ENCODE measurements at regions not wholly inside any gene's neighbourhood (a gene's known extent, or its start where the extent isn't known, plus 50 kb on each side); places are given as distances from the start of the nearest gene placed in this dataset.
"Not testable (repeated sequence)": the region's sequence is repeated elsewhere in the genome, so short reads cannot be mapped to it uniquely, and the experiment has no call there.

GRCh38 chr9:63776220-63776619 is 1508.8 kb downstream of the FOXD4L5 start:
- H3K9ac ChIP-seq (ENCODE audit: low read length); H3K4me2 ChIP-seq (replicated peaks; ENCODE audit: low read depth, low read length, poor library complexity, severe bottlenecking); CTCF ChIA-PET; ATAC-seq (ENCODE audit: low read depth); H3K4me1 Mint-ChIP-seq; intact Hi-C loops (cut with micrococcal nuclease); H3K27me3 Mint-ChIP-seq; H3K36me3 ChIP-seq (replicated peaks in 1 of 2; ENCODE audit: control extremely low read depth in 1 of 2, control insufficient read depth in 1 of 2, extremely low read depth in 1 of 2, insufficient read depth in 2 of 2, low read length in 1 of 2); POLR2A ChIA-PET; H4K20me1 ChIP-seq (ENCODE audit: control insufficient read depth, insufficient read depth, low read length, poor library complexity, severe bottlenecking); H3K9me3 ChIP-seq (ENCODE audit: control extremely low read depth in 1 of 3, control insufficient read depth in 2 of 3, insufficient read depth in 1 of 3, low read length in 2 of 3); H2AFZ ChIP-seq (ENCODE audit: insufficient read depth, low read depth, low read length, poor library complexity, severe bottlenecking); H3K4me3 ChIP-seq (ENCODE audit: control extremely low read depth in 1 of 5, extremely low read depth in 1 of 5, insufficient read depth in 1 of 5, low read depth in 2 of 5, low read length in 4 of 5); DNase-seq; H3K27ac ChIP-seq (ENCODE audit: low read length in 2 of 2); H3K4me3 Mint-ChIP-seq; H3K79me2 ChIP-seq (ENCODE audit: control insufficient read depth, insufficient read depth, low read length); H3K4me1 ChIP-seq (ENCODE audit: control insufficient read depth in 2 of 2, insufficient read depth in 2 of 2, low read length in 2 of 2); H3K27me3 ChIP-seq (replicated peaks in 1 of 4; ENCODE audit: control extremely low read depth in 1 of 4, control insufficient read depth in 3 of 4, insufficient read depth in 4 of 4, low read length in 3 of 4); H3K9me3 Mint-ChIP-seq (ENCODE audit: insufficient read depth); H3K27ac Mint-ChIP-seq: not testable (repeated sequence)
- no CpG with 5 or more reads among the region's 7 CpGs for WGBS (ENCODE audit: insufficient coverage)

GRCh38 chr9:63775092-63775426 is 1510.0 kb downstream of the FOXD4L5 start:
- H3K4me1 ChIP-seq (ENCODE audit: control insufficient read depth in 2 of 2, insufficient read depth in 2 of 2, low read length in 2 of 2); H3K9me3 Mint-ChIP-seq (ENCODE audit: insufficient read depth); H3K27ac ChIP-seq (ENCODE audit: low read length in 2 of 2); intact Hi-C loops (cut with micrococcal nuclease); CTCF ChIA-PET; DNase-seq; H3K36me3 ChIP-seq (replicated peaks in 1 of 2; ENCODE audit: control extremely low read depth in 1 of 2, control insufficient read depth in 1 of 2, extremely low read depth in 1 of 2, insufficient read depth in 2 of 2, low read length in 1 of 2); H3K4me3 Mint-ChIP-seq; H2AFZ ChIP-seq (ENCODE audit: insufficient read depth, low read depth, low read length, poor library complexity, severe bottlenecking); H3K27me3 Mint-ChIP-seq; H3K27ac Mint-ChIP-seq; H3K79me2 ChIP-seq (ENCODE audit: control insufficient read depth, insufficient read depth, low read length); H3K9me3 ChIP-seq (ENCODE audit: control extremely low read depth in 1 of 3, control insufficient read depth in 2 of 3, insufficient read depth in 1 of 3, low read length in 2 of 3); H3K4me3 ChIP-seq (ENCODE audit: control extremely low read depth in 1 of 5, extremely low read depth in 1 of 5, insufficient read depth in 1 of 5, low read depth in 2 of 5, low read length in 4 of 5); H4K20me1 ChIP-seq (ENCODE audit: control insufficient read depth, insufficient read depth, low read length, poor library complexity, severe bottlenecking); H3K4me1 Mint-ChIP-seq; H3K4me2 ChIP-seq (replicated peaks; ENCODE audit: low read depth, low read length, poor library complexity, severe bottlenecking); H3K27me3 ChIP-seq (replicated peaks in 1 of 4; ENCODE audit: control extremely low read depth in 1 of 4, control insufficient read depth in 3 of 4, insufficient read depth in 4 of 4, low read length in 3 of 4); POLR2A ChIA-PET; H3K9ac ChIP-seq (ENCODE audit: low read length); ATAC-seq (ENCODE audit: low read depth): not testable (repeated sequence)
- no CpG with 5 or more reads among the region's 14 CpGs for WGBS (ENCODE audit: insufficient coverage)

GRCh38 chr9:63774369-63775091 is 1510.5 kb downstream of the FOXD4L5 start:
- no CpG with 5 or more reads among the region's 15 CpGs for WGBS (ENCODE audit: insufficient coverage)

GRCh38 chr9:63762230-63762629 is 1522.8 kb downstream of the FOXD4L5 start:
- H3K9me3 ChIP-seq (ENCODE audit: control extremely low read depth in 1 of 3, control insufficient read depth in 2 of 3, insufficient read depth in 1 of 3, low read length in 2 of 3); H3K4me3 ChIP-seq (ENCODE audit: control extremely low read depth in 1 of 5, extremely low read depth in 1 of 5, insufficient read depth in 1 of 5, low read depth in 2 of 5, low read length in 4 of 5); H3K4me1 ChIP-seq (ENCODE audit: control insufficient read depth in 2 of 2, insufficient read depth in 2 of 2, low read length in 2 of 2); ATAC-seq (ENCODE audit: low read depth); POLR2A ChIA-PET; H3K4me1 Mint-ChIP-seq; H3K79me2 ChIP-seq (ENCODE audit: control insufficient read depth, insufficient read depth, low read length); H3K27ac ChIP-seq (ENCODE audit: low read length in 2 of 2); CTCF ChIA-PET; H3K4me2 ChIP-seq (replicated peaks; ENCODE audit: low read depth, low read length, poor library complexity, severe bottlenecking); H3K27me3 Mint-ChIP-seq; H3K4me3 Mint-ChIP-seq; intact Hi-C loops (cut with micrococcal nuclease); H3K27me3 ChIP-seq (replicated peaks in 1 of 4; ENCODE audit: control extremely low read depth in 1 of 4, control insufficient read depth in 3 of 4, insufficient read depth in 4 of 4, low read length in 3 of 4); DNase-seq; H3K27ac Mint-ChIP-seq; H4K20me1 ChIP-seq (ENCODE audit: control insufficient read depth, insufficient read depth, low read length, poor library complexity, severe bottlenecking); H3K9me3 Mint-ChIP-seq (ENCODE audit: insufficient read depth); H3K9ac ChIP-seq (ENCODE audit: low read length); H2AFZ ChIP-seq (ENCODE audit: insufficient read depth, low read depth, low read length, poor library complexity, severe bottlenecking); H3K36me3 ChIP-seq (replicated peaks in 1 of 2; ENCODE audit: control extremely low read depth in 1 of 2, control insufficient read depth in 1 of 2, extremely low read depth in 1 of 2, insufficient read depth in 2 of 2, low read length in 1 of 2): not testable (repeated sequence)
- 92% methylated on average over 4 of the region's 13 CpGs for WGBS (ENCODE audit: insufficient coverage)

More at GRCh38 chr9:63774369-63775091, 1510.5 kb downstream of the FOXD4L5 start:
- POLR2A ChIA-PET; ATAC-seq (ENCODE audit: low read depth); H3K4me1 Mint-ChIP-seq; intact Hi-C loops (cut with micrococcal nuclease); H3K27ac Mint-ChIP-seq; H3K4me2 ChIP-seq (replicated peaks; ENCODE audit: low read depth, low read length, poor library complexity, severe bottlenecking); H3K36me3 ChIP-seq (replicated peaks in 1 of 2; ENCODE audit: control extremely low read depth in 1 of 2, control insufficient read depth in 1 of 2, extremely low read depth in 1 of 2, insufficient read depth in 2 of 2, low read length in 1 of 2); H3K79me2 ChIP-seq (ENCODE audit: control insufficient read depth, insufficient read depth, low read length); H3K27me3 Mint-ChIP-seq; H3K4me3 ChIP-seq (ENCODE audit: control extremely low read depth in 1 of 5, extremely low read depth in 1 of 5, insufficient read depth in 1 of 5, low read depth in 2 of 5, low read length in 4 of 5); DNase-seq; H3K27me3 ChIP-seq (replicated peaks in 1 of 4; ENCODE audit: control extremely low read depth in 1 of 4, control insufficient read depth in 3 of 4, insufficient read depth in 4 of 4, low read length in 3 of 4); H3K9ac ChIP-seq (ENCODE audit: low read length); H2AFZ ChIP-seq (ENCODE audit: insufficient read depth, low read depth, low read length, poor library complexity, severe bottlenecking); H3K9me3 ChIP-seq (ENCODE audit: control extremely low read depth in 1 of 3, control insufficient read depth in 2 of 3, insufficient read depth in 1 of 3, low read length in 2 of 3); H4K20me1 ChIP-seq (ENCODE audit: control insufficient read depth, insufficient read depth, low read length, poor library complexity, severe bottlenecking); H3K4me3 Mint-ChIP-seq; CTCF ChIA-PET; H3K9me3 Mint-ChIP-seq (ENCODE audit: insufficient read depth); H3K4me1 ChIP-seq (ENCODE audit: control insufficient read depth in 2 of 2, insufficient read depth in 2 of 2, low read length in 2 of 2); H3K27ac ChIP-seq (ENCODE audit: low read length in 2 of 2): not testable (repeated sequence)
